Activated T-cell treated with anti-CD3 and anti-CD28 coated beads, Interleukin-2, amount 50 U/mL, for 72 hours (primary cell): ENCODE measurements at regions not wholly inside any gene's neighbourhood (a gene's known extent, or its start where the extent isn't known, plus 50 kb on each side); places are given as distances from the start of the nearest gene placed in this dataset.

Source experiments
- ATAC-seq, 2 donors: fragments of 150-1000 bp; cut with Tn5 transposase; replicated peaks in 1 of 2; 2 replicates each; pipeline ENCODE4 v1.10.0; 2021; ENCODE audit warnings: moderate library complexity in 2 of 2, mild to moderate bottlenecking in 1 of 2
- DNase-seq, 2 donors: peaks; one replicate each; pipeline ENCODE4 v3.0.0; 2021 to 2022; ENCODE audit warnings: mixed read lengths in 1 of 2
- H3K27ac Mint-ChIP-seq: one replicate; pipeline ENCODE4 v1.8.0; 2022; ENCODE audit warnings: mild to moderate bottlenecking, moderate library complexity, mixed read lengths
- H3K27me3 Mint-ChIP-seq: one replicate; pipeline ENCODE4 v1.8.0; 2022; ENCODE audit warnings: low read depth, mixed read lengths
- H3K36me3 Mint-ChIP-seq, 2 donors: one replicate each; pipeline ENCODE4 v1.8.0; 2022; ENCODE audit warnings: mixed read lengths in 2 of 2, mild to moderate bottlenecking in 1 of 2; ENCODE audit not compliant: insufficient read depth in 2 of 2
- H3K4me1 Mint-ChIP-seq: one replicate; pipeline ENCODE4 v1.8.0; 2022; ENCODE audit warnings: low read depth, mixed read lengths
- H3K4me3 Mint-ChIP-seq, 2 donors: one replicate each; pipeline ENCODE4 v1.8.0; 2022; ENCODE audit warnings: mild to moderate bottlenecking in 2 of 2, mixed read lengths in 2 of 2, moderate library complexity in 2 of 2
- H3K9me3 Mint-ChIP-seq, 2 donors: one replicate each; pipeline ENCODE4 v1.8.0; 2022; ENCODE audit warnings: mixed read lengths in 2 of 2

DNA sequence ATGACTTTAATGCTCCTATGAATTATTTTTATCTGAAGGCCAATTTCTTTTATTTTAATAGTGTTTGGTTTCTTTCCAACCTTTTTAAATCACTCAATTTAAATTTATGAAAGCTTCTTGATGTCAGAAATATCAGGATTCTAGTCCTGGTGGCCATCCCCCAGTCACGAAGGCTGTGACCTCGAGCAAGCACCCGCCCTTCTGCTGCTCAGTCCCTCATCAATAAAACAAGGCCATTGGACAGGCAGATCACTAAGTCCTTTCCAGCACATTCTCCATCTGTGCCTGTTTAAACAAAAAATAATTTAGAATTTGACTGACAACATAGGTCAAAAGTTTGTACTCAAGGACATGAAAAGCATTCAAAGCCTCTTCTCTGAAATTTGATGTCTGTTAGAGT lies 483.6 kb upstream of the VRK2 start:
- DNase-seq = no peak
- Mint-ChIP-seq H3K27ac (no peak overlapping the region), H3K4me1 (no peaks in the 10 kb centered on the region), H3K36me3 (no peaks in the 10 kb centered on the region), H3K27me3 (no peaks in the 10 kb centered on the region), H3K4me3 (no peak overlapping the region), H3K9me3 (peaks cover 2 to 5% of the 10 kb centered on the region in 2 donors)
- no peak for ATAC-seq

- no peak overlapping the region for H3K27ac Mint-ChIP-seq
- no peaks in the 10 kb centered on the region for H3K27me3 Mint-ChIP-seq
- no peaks in the 10 kb centered on the region for H3K4me1 Mint-ChIP-seq
- no peak overlapping the region for H3K4me3 Mint-ChIP-seq
- H3K36me3 Mint-ChIP-seq = no peaks in the 10 kb centered on the region
- peaks cover 4% of the 10 kb centered on the region in 2 donors for H3K9me3 Mint-ChIP-seq
- DNase-seq (no peak), ATAC-seq (no peak)
These were observed 479.4 kb upstream of the VRK2 start for GRCh38 chr2:57567245-57567644.

DNA sequence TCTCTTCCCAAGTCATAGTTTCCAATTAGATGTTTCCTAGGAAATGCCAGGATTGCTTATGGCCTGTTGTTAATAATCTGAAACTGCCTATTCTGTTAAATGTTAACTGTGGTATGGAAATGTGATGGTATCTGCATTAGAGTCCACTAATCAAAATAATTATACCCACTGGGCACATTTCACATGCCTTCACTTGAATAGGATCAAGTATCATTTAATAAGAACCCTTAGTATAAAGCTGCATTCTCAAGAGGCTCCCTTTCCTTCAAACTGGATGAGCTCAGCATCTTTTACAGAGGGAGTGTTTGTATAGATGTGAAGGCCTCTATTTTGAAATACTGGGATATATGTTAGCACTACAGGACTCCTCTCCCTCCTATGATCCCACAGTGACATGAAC lies 477.2 kb upstream of the VRK2 start:
- Mint-ChIP-seq H3K36me3 (no peaks in the 10 kb centered on the region), H3K9me3 (peaks cover 3 to 8% of the 10 kb centered on the region in 2 donors), H3K4me1 (no peaks in the 10 kb centered on the region), H3K27me3 (no peaks in the 10 kb centered on the region), H3K27ac (no peak overlapping the region), H3K4me3 (no peak overlapping the region)
- ATAC-seq (no peak), DNase-seq (no peak)

DNA sequence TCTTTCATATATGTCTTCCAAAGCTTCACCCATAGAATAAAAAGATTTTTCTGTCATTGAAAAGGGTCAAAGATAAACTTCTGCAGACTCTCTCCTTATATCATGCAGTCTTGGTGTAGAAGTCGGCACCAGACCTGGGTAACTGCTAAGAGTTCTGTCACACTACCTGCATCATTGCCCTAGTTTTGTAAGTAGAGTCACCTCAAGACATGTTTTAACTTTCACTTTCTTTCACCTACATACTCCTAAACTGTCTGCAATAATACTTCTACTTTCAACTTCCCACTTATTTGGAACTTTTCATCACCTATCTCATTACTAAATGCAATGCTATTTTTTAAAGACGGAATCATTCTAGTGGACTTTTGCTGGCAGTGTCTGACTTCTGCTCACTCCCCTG lies 475.6 kb upstream of the VRK2 start:
- no peaks in the 10 kb centered on the region for H3K27me3 Mint-ChIP-seq
- no peak overlapping the region for H3K4me3 Mint-ChIP-seq
- DNase-seq (no peak), ATAC-seq (no peak)
- H3K9me3 Mint-ChIP-seq = peaks cover 6 to 9% of the 10 kb centered on the region in 2 donors
- H3K27ac Mint-ChIP-seq = no peak overlapping the region
- H3K4me1 Mint-ChIP-seq = no peaks in the 10 kb centered on the region
- H3K36me3 Mint-ChIP-seq = no peaks in the 10 kb centered on the region

- DNase-seq = no peak
- H3K4me3 Mint-ChIP-seq = no peak overlapping the region
- no peaks in the 10 kb centered on the region for H3K27me3 Mint-ChIP-seq
- no peak for ATAC-seq
- no peaks in the 10 kb centered on the region for H3K36me3 Mint-ChIP-seq
- H3K27ac Mint-ChIP-seq = no peak overlapping the region
- H3K4me1 Mint-ChIP-seq = no peaks in the 10 kb centered on the region
- H3K9me3 Mint-ChIP-seq = peaks cover 6 to 10% of the 10 kb centered on the region in 2 donors
These were observed 470.8 kb upstream of the VRK2 start for GRCh38 chr2:57575700-57576268.

- no peak for ATAC-seq
- Mint-ChIP-seq H3K27ac (no peak overlapping the region), H3K36me3 (no peaks in the 10 kb centered on the region), H3K4me1 (no peaks in the 10 kb centered on the region), H3K27me3 (no peaks in the 10 kb centered on the region), H3K9me3 (peaks cover 4 to 10% of the 10 kb centered on the region in 2 donors), H3K4me3 (no peak overlapping the region)
- no peak for DNase-seq
These were observed 469.6 kb upstream of the VRK2 start for GRCh38 chr2:57576983-57577382.

DNA sequence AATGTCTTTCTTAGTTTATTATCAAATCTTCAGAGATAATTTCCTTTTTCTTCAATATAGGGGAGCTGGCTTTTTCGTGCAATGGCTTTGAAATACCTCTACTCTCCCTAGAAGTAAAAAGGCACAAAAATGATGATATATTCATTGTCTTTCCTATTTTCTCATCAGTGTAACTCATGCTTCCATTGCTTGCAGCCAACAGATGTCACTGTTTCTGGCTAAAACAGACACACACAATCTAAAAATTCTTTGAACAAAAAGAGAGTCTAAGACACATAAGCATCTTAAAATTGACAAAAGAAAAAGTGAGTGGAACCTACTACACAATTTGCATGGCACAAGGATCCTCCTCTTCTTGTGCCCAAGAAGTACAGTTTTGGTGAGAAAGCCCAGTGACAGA lies 448.7 kb upstream of the VRK2 start:
- Mint-ChIP-seq H3K4me3 (no peak overlapping the region), H3K4me1 (no peaks in the 10 kb centered on the region), H3K27me3 (no peaks in the 10 kb centered on the region), H3K36me3 (no peaks in the 10 kb centered on the region), H3K27ac (no peak overlapping the region), H3K9me3 (peaks cover 3% of the 10 kb centered on the region in 2 donors)
- no peak for DNase-seq
- no peak for ATAC-seq

- Mint-ChIP-seq H3K27ac (no peak overlapping the region), H3K27me3 (no peaks in the 10 kb centered on the region), H3K9me3 (peaks cover 3% of the 10 kb centered on the region in 2 donors), H3K36me3 (no peaks in the 10 kb centered on the region), H3K4me3 (no peak overlapping the region), H3K4me1 (no peaks in the 10 kb centered on the region)
- DNase-seq = no peak
- no peak for ATAC-seq
These were observed 448.1 kb upstream of the VRK2 start for GRCh38 chr2:57598551-57598950.

DNA sequence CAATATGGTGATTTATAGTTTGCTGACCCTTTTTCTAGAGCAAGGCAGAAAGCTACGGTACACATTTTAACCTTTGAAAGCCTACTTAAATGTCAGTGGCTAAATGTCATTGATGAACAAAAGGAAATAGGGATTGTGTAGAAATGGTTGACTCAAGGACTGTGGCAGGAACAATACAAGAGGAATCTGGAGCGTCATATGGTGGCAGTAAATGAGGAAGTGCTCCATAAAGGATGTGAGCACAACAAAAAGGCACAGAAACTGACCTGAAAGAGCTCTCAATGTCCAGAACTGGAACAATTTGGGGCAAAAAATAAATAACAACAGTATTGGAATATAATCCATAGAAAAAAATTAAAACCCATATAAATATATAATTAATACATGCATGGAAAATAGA lies 443.9 kb upstream of the VRK2 start:
- H3K4me3 Mint-ChIP-seq = no peak overlapping the region

DNA sequence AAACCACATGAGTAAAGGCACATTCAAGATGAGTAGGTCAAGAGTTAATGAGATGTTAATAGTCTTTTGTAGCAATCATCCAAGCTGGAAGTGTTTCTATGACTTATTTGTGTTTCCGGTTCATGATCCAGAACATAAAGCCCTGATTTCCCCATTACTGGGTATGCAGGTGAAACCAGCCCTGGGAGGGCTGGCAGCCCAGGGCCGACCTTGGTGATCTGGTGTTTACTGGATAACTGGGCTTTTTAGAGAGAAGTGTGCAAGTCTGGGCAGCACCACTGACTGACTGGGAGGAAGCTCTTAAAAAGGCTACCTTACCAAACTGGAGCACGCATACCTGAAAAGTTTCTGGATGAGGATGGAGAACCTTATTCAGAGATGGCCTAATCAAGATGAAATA lies 431.6 kb upstream of the VRK2 start:
- no peaks in the 10 kb centered on the region for H3K27me3 Mint-ChIP-seq
- H3K4me1 Mint-ChIP-seq = no peaks in the 10 kb centered on the region
- no peak overlapping the region for H3K27ac Mint-ChIP-seq
- no peak overlapping the region for H3K4me3 Mint-ChIP-seq
- ATAC-seq (no peak), DNase-seq (no peak)
- no peaks in the 10 kb centered on the region for H3K36me3 Mint-ChIP-seq
- H3K9me3 Mint-ChIP-seq = peaks cover under 1 to 6% of the 10 kb centered on the region in 2 donors

More for the DNA sequence above, 443.9 kb upstream of the VRK2 start:
- DNase-seq = no peak
- no peak for ATAC-seq
- Mint-ChIP-seq H3K36me3 (no peaks in the 10 kb centered on the region), H3K9me3 (peaks cover 3 to 4% of the 10 kb centered on the region in 2 donors), H3K27me3 (no peaks in the 10 kb centered on the region), H3K4me1 (no peaks in the 10 kb centered on the region), H3K27ac (no peak overlapping the region)

GRCh38 chr2:57615855-57616556 lies 430.6 kb upstream of the VRK2 start:
- Mint-ChIP-seq H3K4me1 (no peaks in the 10 kb centered on the region), H3K27ac (no peak overlapping the region), H3K36me3 (no peaks in the 10 kb centered on the region), H3K27me3 (no peaks in the 10 kb centered on the region), H3K4me3 (no peak overlapping the region), H3K9me3 (peaks cover 0 to 6% of the 10 kb centered on the region in 2 donors)
- DNase-seq = no peak
- ATAC-seq = no peak

GRCh38 chr2:57617318-57617717 lies 429.3 kb upstream of the VRK2 start:
- DNase-seq (no peak), ATAC-seq (no peak)
- H3K36me3 Mint-ChIP-seq = no peaks in the 10 kb centered on the region
- H3K4me3 Mint-ChIP-seq = no peak overlapping the region
- H3K27me3 Mint-ChIP-seq = no peaks in the 10 kb centered on the region
- no peak overlapping the region for H3K27ac Mint-ChIP-seq
- H3K9me3 Mint-ChIP-seq = peaks cover 0 to 6% of the 10 kb centered on the region in 2 donors
- no peaks in the 10 kb centered on the region for H3K4me1 Mint-ChIP-seq

- Mint-ChIP-seq H3K4me1 (no peaks in the 10 kb centered on the region), H3K4me3 (no peak overlapping the region), H3K9me3 (peaks cover 0 to 7% of the 10 kb centered on the region in 2 donors), H3K27me3 (no peaks in the 10 kb centered on the region), H3K36me3 (peaks cover 0 to 1% of the 10 kb centered on the region in 2 donors), H3K27ac (no peak overlapping the region)
- no peak for ATAC-seq
- no peak for DNase-seq
These were observed 425.4 kb upstream of the VRK2 start for GRCh38 chr2:57621122-57621663.

DNA sequence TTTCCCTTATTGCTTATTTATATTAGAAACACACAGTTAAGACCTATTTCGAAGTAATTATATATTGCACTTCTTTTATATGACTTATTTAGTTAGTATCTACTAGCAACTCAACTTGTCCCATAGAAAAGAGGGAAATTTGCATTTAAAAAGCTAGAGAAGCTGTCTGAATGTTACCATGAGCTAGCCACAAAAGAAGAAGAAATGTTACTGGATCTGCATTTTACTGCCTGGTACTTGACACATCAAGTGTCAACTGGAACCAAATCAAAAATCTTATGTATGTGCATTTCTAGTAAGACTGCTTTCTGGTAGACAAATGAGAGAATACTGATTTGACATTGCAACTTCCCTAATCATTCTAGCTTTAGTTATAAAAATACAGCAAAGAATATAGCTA lies 424.6 kb upstream of the VRK2 start:
- ATAC-seq (no peak), DNase-seq (no peak)
- H3K4me1 Mint-ChIP-seq = no peaks in the 10 kb centered on the region
- H3K4me3 Mint-ChIP-seq = no peak overlapping the region
- peaks cover 0 to 3% of the 10 kb centered on the region in 2 donors for H3K9me3 Mint-ChIP-seq
- peaks cover 0 to 1% of the 10 kb centered on the region in 2 donors for H3K36me3 Mint-ChIP-seq
- H3K27ac Mint-ChIP-seq = no peak overlapping the region
- H3K27me3 Mint-ChIP-seq = no peaks in the 10 kb centered on the region
